Thyroid gland (tissue), 4 donors: ENCODE measurements at regions not wholly inside any gene's neighbourhood (a gene's known extent, or its start where the extent isn't known, plus 50 kb on each side); places are given as distances from the start of the nearest gene placed in this dataset.

Experiments used
- DNase-seq, 2 donors: peaks; one replicate each; pipeline ENCODE4 v3.0.0-alpha.2; 2019
- H3K27ac ChIP-seq, 3 donors: fragments of 200-600 bp; sonication (generic); 1 replicate in 2 of 3; 2 replicates in 1 of 3; pipeline ENCODE4 v1.5.1; 2016 to 2019; ENCODE audit warnings: mild to moderate bottlenecking in 1 of 3, moderate library complexity in 1 of 3
- H3K27me3 ChIP-seq: fragments of 200-600 bp; sonication (generic); one replicate; pipeline ENCODE4 v1.5.1; 2019
- H3K36me3 ChIP-seq, 2 donors: fragments of 200-600 bp; sonication (generic); one replicate each; pipeline ENCODE4 v1.5.1; 2016 to 2019
- H3K4me1 ChIP-seq, 2 donors: fragments of 200-600 bp; sonication (generic); one replicate each; pipeline ENCODE4 v1.5.1; 2017 to 2019
- H3K4me3 ChIP-seq, 3 donors: fragments of 200-600 bp; sonication (generic); replicated peaks in 1 of 3; 1 replicate in 2 of 3; 2 replicates in 1 of 3; pipeline ENCODE4 v1.5.1; 2016; ENCODE audit warnings: mild to moderate bottlenecking in 1 of 3
- H3K9me3 ChIP-seq: fragments of 200-600 bp; sonication (generic); one replicate; pipeline ENCODE4 v1.5.1; 2017
- POLR2A ChIP-seq, 2 donors: fragments of 450-650 bp; IDR thresholded peaks; one replicate each; pipeline ENCODE4 v1.6.1; 2017; ENCODE audit warnings: antibody characterized with exemption in 2 of 2, mild to moderate bottlenecking in 2 of 2, moderate library complexity in 1 of 2
- WGBS, 2 donors: methylation state at CpG; one replicate each; pipeline ENCODE4 v1.1.5; 2017; 5-methylcytosine and 5-hydroxymethylcytosine counted together
- intact Hi-C: fragments of 100-400 bp; cut with DNase I; formaldehyde crosslinking; loops from one replicate; pipeline ENCODE4 v1.15.1; 2023
- TF ChIP-seq, protein P1 (sequence below), 6 experiments: fragments of 200-600 bp in 3 of 6; fragments of 450-650 bp in 3 of 6; sonication (generic) in 3 of 6; IDR thresholded peaks; one replicate each; pipeline ENCODE4 v1.5.1; 2016 to 2019; ENCODE audit warnings: antibody characterized with exemption in 6 of 6, mild to moderate bottlenecking in 2 of 6, inconsistent platforms in 1 of 6, moderate library complexity in 1 of 6

DNA sequence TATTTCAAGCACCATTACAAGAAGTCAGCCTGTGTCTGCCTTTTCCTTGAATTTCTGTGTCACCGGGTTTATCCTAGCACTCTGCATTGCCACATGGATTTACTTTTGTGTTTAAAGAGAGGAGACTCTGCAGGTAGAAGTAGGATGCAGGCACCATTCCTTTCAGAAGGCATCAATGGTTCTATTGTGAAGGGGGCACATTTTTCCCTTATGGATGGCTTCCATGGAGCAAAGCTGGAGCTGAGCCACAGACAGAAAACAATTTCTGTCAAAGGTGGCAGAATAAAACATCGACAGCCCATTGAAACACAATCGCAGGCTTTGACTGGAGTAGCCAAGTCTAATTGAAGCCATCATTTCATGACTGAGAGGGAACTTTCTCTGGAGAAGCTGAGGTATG lies 288.0 kb upstream of the ANKH start:
- Histone ChIP-seq H3K27me3 (no peaks in the 10 kb centered on the region), H3K4me3 (no peak overlapping the region), H3K27ac (no peak overlapping the region), H3K36me3 (no peaks in the 10 kb centered on the region), H3K9me3 (no peaks in the 10 kb centered on the region), H3K4me1 (no peaks in the 10 kb centered on the region)
- WGBS, 2 donors: 68 to 82% methylated on average over 3 of the region's 3 CpGs
- TF ChIP-seq, protein P1, sequence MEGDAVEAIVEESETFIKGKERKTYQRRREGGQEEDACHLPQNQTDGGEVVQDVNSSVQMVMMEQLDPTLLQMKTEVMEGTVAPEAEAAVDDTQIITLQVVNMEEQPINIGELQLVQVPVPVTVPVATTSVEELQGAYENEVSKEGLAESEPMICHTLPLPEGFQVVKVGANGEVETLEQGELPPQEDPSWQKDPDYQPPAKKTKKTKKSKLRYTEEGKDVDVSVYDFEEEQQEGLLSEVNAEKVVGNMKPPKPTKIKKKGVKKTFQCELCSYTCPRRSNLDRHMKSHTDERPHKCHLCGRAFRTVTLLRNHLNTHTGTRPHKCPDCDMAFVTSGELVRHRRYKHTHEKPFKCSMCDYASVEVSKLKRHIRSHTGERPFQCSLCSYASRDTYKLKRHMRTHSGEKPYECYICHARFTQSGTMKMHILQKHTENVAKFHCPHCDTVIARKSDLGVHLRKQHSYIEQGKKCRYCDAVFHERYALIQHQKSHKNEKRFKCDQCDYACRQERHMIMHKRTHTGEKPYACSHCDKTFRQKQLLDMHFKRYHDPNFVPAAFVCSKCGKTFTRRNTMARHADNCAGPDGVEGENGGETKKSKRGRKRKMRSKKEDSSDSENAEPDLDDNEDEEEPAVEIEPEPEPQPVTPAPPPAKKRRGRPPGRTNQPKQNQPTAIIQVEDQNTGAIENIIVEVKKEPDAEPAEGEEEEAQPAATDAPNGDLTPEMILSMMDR (IDR thresholded peaks at IDR 0.05): no peak
- TF ChIP-seq POLR2A (IDR thresholded peaks at IDR 0.05): no peak
- no peak for DNase-seq
- intact Hi-C loops: no loop called here

DNA sequence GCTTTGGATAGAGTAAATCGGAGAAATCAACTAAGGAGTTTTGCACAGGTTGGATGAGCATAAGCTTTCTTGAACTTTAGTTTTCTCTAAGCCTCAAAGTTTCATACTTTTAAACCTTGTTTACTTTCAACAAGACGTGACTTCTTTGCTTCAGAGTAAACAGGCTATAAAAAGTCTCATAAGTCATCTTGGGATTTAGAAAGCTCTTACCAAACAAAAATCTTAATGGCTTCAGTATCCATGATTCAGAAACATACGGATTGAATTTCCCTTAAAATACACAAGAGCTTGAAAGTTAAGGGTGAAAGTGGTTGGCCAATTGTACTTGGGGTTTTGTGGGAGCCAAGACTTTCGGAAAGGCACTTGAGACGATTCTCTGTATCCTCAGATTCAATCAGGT lies 270.9 kb upstream of the ANKH start:
- DNase-seq: no peak
- TF ChIP-seq, protein P1 (IDR thresholded peaks at IDR 0.05): no peak
- no peak for TF ChIP-seq POLR2A (IDR thresholded peaks at IDR 0.05)
- no peaks in the 10 kb centered on the region for H3K4me1 ChIP-seq
- H3K4me3 ChIP-seq: no peak overlapping the region
- no peaks in the 10 kb centered on the region for H3K27me3 ChIP-seq
- WGBS, 2 donors: 83 to 85% methylated on average over 5 of the region's 5 CpGs
- H3K27ac ChIP-seq: no peak overlapping the region
- H3K36me3 ChIP-seq: no peaks in the 10 kb centered on the region
- no peaks in the 10 kb centered on the region for H3K9me3 ChIP-seq
- intact Hi-C loops: no loop called here

DNA sequence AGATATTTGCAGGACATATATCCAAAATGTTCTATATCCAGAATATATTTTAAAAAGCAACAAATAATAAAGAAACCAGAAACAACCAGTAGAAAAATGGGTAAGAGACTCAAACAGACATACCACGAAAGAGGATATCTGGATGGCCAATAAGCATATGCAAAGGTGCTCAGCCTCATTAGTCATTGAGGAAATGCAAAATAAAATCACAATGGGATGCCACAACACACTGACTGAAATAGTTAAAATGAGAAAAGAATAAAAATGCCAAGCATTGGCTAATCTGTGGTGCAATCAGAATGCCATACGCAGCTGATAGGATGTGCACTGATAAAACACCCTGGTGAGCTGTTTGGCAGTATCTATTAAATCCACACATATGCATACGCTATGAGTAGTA lies 265.8 kb upstream of the ANKH start:
- intact Hi-C loops: no loop called here
- TF ChIP-seq, protein P1 (IDR thresholded peaks at IDR 0.05): no peak
- TF ChIP-seq POLR2A (IDR thresholded peaks at IDR 0.05): no peak
- no peaks in the 10 kb centered on the region for H3K4me1 ChIP-seq
- no peaks in the 10 kb centered on the region for H3K36me3 ChIP-seq
- no peaks in the 10 kb centered on the region for H3K9me3 ChIP-seq
- H3K4me3 ChIP-seq: no peak overlapping the region
- no peaks in the 10 kb centered on the region for H3K27me3 ChIP-seq
- H3K27ac ChIP-seq: no peak overlapping the region
- WGBS, 2 donors: 84 to 91% methylated on average over 3 of the region's 3 CpGs
- DNase-seq: no peak

DNA sequence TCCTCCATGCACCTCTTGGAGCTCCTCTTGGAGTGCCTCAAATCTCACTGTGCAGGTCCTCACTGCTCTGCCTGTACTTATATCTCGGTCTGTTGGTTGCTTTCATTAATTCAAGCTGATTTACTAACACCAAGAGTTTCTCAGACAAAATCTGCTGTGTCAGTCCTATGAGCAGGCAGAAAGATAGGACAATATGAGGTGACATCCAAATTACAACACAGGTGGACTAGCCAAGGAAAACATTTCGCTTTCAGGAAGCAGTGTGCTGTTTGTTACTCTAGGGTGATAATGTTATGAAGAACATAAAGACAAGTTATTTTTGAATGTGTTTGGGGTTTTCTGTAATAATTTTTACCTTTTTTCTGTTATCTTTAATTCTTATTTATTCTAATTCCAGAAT lies 264.1 kb upstream of the ANKH start:
- Histone ChIP-seq H3K4me3 (no peak overlapping the region), H3K9me3 (no peaks in the 10 kb centered on the region), H3K27me3 (no peaks in the 10 kb centered on the region), H3K4me1 (no peaks in the 10 kb centered on the region), H3K36me3 (no peaks in the 10 kb centered on the region), H3K27ac (no peak overlapping the region)
- DNase-seq: no peak
- no peak for TF ChIP-seq POLR2A (IDR thresholded peaks at IDR 0.05)
- intact Hi-C loops: no loop called here
- WGBS, 2 donors: 78 to 92% methylated on average over 2 of the region's 2 CpGs

DNA sequence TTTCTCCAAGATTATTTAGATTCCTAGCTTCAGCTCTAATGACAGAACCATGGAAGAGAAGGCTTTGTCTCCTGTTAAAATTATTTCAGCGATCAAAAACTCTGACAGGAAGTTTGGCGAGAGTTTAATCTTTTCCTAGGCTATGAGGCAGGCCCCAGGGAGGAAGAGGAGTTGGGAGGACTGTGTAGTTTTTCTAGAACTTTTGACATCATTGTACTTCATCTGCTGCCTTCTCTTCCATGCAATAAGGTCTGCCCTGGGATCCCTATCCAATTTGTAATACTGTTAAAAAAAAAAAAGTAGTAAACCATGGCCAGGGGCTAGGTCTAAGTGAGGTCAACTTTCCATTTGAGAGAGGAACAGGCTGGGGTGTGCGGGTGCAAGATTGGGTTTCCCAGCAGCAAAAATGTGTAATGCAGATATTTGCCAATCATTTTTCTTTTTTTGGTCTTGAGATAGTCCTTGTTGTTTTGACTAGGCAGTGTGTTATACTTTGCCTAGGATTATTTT lies 261.9 kb upstream of the ANKH start:
- 65 to 67% methylated on average over 3 of the region's 3 CpGs for WGBS, 2 donors
- Histone ChIP-seq H3K4me3 (no peak overlapping the region), H3K27me3 (no peaks in the 10 kb centered on the region), H3K27ac (no peak overlapping the region), H3K9me3 (no peaks in the 10 kb centered on the region), H3K4me1 (no peaks in the 10 kb centered on the region), H3K36me3 (no peaks in the 10 kb centered on the region)
- TF ChIP-seq POLR2A (IDR thresholded peaks at IDR 0.05): no peak
- TF ChIP-seq, protein P1 (IDR thresholded peaks at IDR 0.05): no peak
- intact Hi-C loops: no loop called here
- no peak for DNase-seq
